SK-N-SH (cell line): ENCODE measurements at regions not wholly inside any gene's neighbourhood (a gene's known extent, or its start where the extent isn't known, plus 50 kb on each side); places are given as distances from the start of the nearest gene placed in this dataset.

ENCODE experiments used
- CTCF ChIA-PET: fragments of 300-600, 350-600 bp; formaldehyde crosslinking; extraction: SDS; loops from one replicate; lab custom pipeline; 2021; lab: Yijun Ruan, JAX
- POLR2A ChIA-PET: fragments of 350-600 bp; sonication (Branson Sonifier 250); formaldehyde crosslinking; extraction: SDS; loops from one replicate; lab custom pipeline; 2020; ENCODE audit warnings: antibody characterized with exemption, inconsistent platforms; lab: Yijun Ruan, JAX
- DNase-seq: peaks from one replicate; pipeline ENCODE4 v3.0.0; 2012
- H2AFZ ChIP-seq: fragments of 200-600 bp; sonication (generic); 2 replicates; pipeline ENCODE4 v1.8.1; 2016; ENCODE audit warnings: antibody characterized with exemption, mild to moderate bottlenecking, low read depth
- H3F3A ChIP-seq: fragments of 200-600 bp; sonication (generic); replicated peaks from 2 replicates; pipeline ENCODE3; 2016; ENCODE audit warnings: antibody characterized with exemption, mild to moderate bottlenecking; ENCODE audit not compliant: insufficient read depth
- H3K27ac ChIP-seq, 2 experiments: fragments of 200-500 bp in 1 of 2; fragments of 200-600 bp in 1 of 2; sonication (Bioruptor generic) in 1 of 2; sonication (generic), shearing (Covaris generic) in 1 of 2; 2 replicates each; pipeline versions ENCODE4 v1.5.1 to v1.6.1; 2014 to 2016; ENCODE audit warnings: low read depth in 2 of 2, inconsistent platforms in 1 of 2, low read length in 1 of 2, mild to moderate bottlenecking in 1 of 2, mixed read lengths in 1 of 2
- H3K27me3 ChIP-seq: fragments of 200-600 bp; sonication (generic), shearing (Covaris generic); 2 replicates; pipeline ENCODE4 v1.6.1; 2016; ENCODE audit warnings: mixed run types; ENCODE audit not compliant: insufficient read depth
- H3K36me3 ChIP-seq, 2 experiments: fragments of 200-500 bp in 1 of 2; fragments of 200-600 bp in 1 of 2; sonication (Bioruptor generic) in 1 of 2; sonication (generic) in 1 of 2; replicated peaks in 1 of 2; 2 replicates each; pipeline versions ENCODE3 to v1.5.1; 2014 to 2016; ENCODE audit warnings: low read length in 1 of 2, mild to moderate bottlenecking in 1 of 2; ENCODE audit not compliant: insufficient read depth in 2 of 2, control insufficient read depth in 1 of 2
- H3K4me1 ChIP-seq, 2 experiments: fragments of 200-500 bp in 1 of 2; fragments of 200-600 bp in 1 of 2; sonication (Bioruptor generic) in 1 of 2; sonication (generic), shearing (Covaris generic) in 1 of 2; 2 replicates each; pipeline versions ENCODE4 v1.5.1 to v1.6.1; 2014 to 2016; ENCODE audit warnings: low read depth in 1 of 2, low read length in 1 of 2, mixed run types in 1 of 2; ENCODE audit not compliant: insufficient read depth in 2 of 2, control insufficient read depth in 1 of 2
- H3K4me2 ChIP-seq: fragments of 200-600 bp; sonication (generic), shearing (Covaris generic); 2 replicates; pipeline ENCODE4 v1.6.1; 2017; ENCODE audit warnings: mixed run types
- H3K4me3 ChIP-seq, 2 experiments: fragments of 200-500 bp in 1 of 2; fragments of 200-600 bp in 1 of 2; sonication (Bioruptor generic) in 1 of 2; sonication (generic), shearing (Covaris generic) in 1 of 2; 2 replicates each; pipeline versions ENCODE4 v1.5.1 to v1.8.1; 2014 to 2016; ENCODE audit warnings: low read depth in 2 of 2, inconsistent platforms in 1 of 2, low read length in 1 of 2, mild to moderate bottlenecking in 1 of 2, mixed read lengths in 1 of 2, moderate library complexity in 1 of 2
- H3K79me2 ChIP-seq: fragments of 200-600 bp; sonication (generic); 2 replicates; pipeline ENCODE4 v1.8.1; 2017; ENCODE audit warnings: mild to moderate bottlenecking; ENCODE audit not compliant: insufficient read depth
- H3K9ac ChIP-seq: fragments of 200-600 bp; sonication (generic); 2 replicates; pipeline ENCODE4 v1.6.1; 2017; ENCODE audit warnings: mixed run types
- H3K9me2 ChIP-seq: fragments of 200-600 bp; sonication (generic); 2 replicates; pipeline ENCODE4 v1.6.1; 2017; ENCODE audit warnings: mixed run types
- H3K9me3 ChIP-seq: fragments of 200-600 bp; sonication (generic); 2 replicates; pipeline ENCODE4 v1.6.1; 2017; ENCODE audit warnings: mixed run types, mild to moderate bottlenecking, moderate library complexity
- H4K20me1 ChIP-seq: fragments of 200-600 bp; sonication (generic); 2 replicates; pipeline ENCODE4 v1.6.1; 2017; ENCODE audit warnings: mild to moderate bottlenecking, mixed run types; ENCODE audit not compliant: insufficient read depth
- EP300 ChIP-seq, 2 experiments: IDR thresholded peaks; 2 replicates each; pipeline versions ENCODE4 v1.4.0 to v1.6.1; 2012; ENCODE audit warnings: borderline replicate concordance in 1 of 2, low read depth in 1 of 2, low read length in 1 of 2
- EZH2phosphoT487 ChIP-seq: fragments of 200-600 bp; sonication (generic); IDR thresholded peaks from 2 replicates; pipeline ENCODE4 v1.6.1; 2017; ENCODE audit warnings: low read depth, mixed run types, mild to moderate bottlenecking, antibody characterized with exemption, moderate library complexity, borderline replicate concordance
- FOSL2 ChIP-seq: IDR thresholded peaks from 2 replicates; pipeline ENCODE4 v1.4.0; 2012; ENCODE audit warnings: low read depth, mild to moderate bottlenecking, moderate library complexity, borderline replicate concordance
- FOXJ3 ChIP-seq: sonication (generic); formaldehyde crosslinking; IDR thresholded peaks from 2 replicates; pipeline ENCODE4 v1.5.1; 2020; ENCODE audit warnings: mild to moderate bottlenecking, missing genetic modification reagents
- FOXM1 ChIP-seq: IDR thresholded peaks from 2 replicates; pipeline ENCODE4 v1.4.0; 2012; ENCODE audit warnings: low read depth, mild to moderate bottlenecking
- GABPA ChIP-seq: IDR thresholded peaks from 2 replicates; pipeline ENCODE4 v1.4.0; 2012; ENCODE audit warnings: low read depth, mild to moderate bottlenecking
- GATA2 ChIP-seq: sonication (generic); formaldehyde crosslinking; IDR thresholded peaks from 2 replicates; pipeline ENCODE4 v1.5.0; 2020; ENCODE audit warnings: mild to moderate bottlenecking, missing genetic modification reagents
- MEF2A ChIP-seq: IDR thresholded peaks from 2 replicates; pipeline ENCODE4 v1.4.0; 2012; ENCODE audit warnings: low read depth, borderline replicate concordance
- RAD21 ChIP-seq: IDR thresholded peaks from 2 replicates; pipeline ENCODE4 v1.6.1; 2012; ENCODE audit warnings: mild to moderate bottlenecking, low read length
- RCOR1 ChIP-seq: fragments of 150-350 bp; IDR thresholded peaks from 2 replicates; pipeline ENCODE4 v1.6.1; 2017; ENCODE audit warnings: antibody characterized with exemption, low read length
- REST ChIP-seq: IDR thresholded peaks from 2 replicates; pipeline ENCODE4 v1.6.1; 2012; ENCODE audit warnings: mild to moderate bottlenecking, low read depth, low read length, moderate library complexity
- RFX5 ChIP-seq: IDR thresholded peaks from 2 replicates; pipeline ENCODE4 v1.6.1; 2012; ENCODE audit warnings: mild to moderate bottlenecking, improper control_type of control experiment, low read length
- SMC3 ChIP-seq: IDR thresholded peaks from 2 replicates; pipeline ENCODE4 v1.6.1; 2012; ENCODE audit warnings: low read depth, low read length, improper control_type of control experiment
- TCF12 ChIP-seq: IDR thresholded peaks from 2 replicates; pipeline ENCODE4 v1.4.0; 2012
- TEAD4 ChIP-seq: IDR thresholded peaks from 2 replicates; pipeline ENCODE4 v1.4.0; 2012; ENCODE audit warnings: mild to moderate bottlenecking, borderline replicate concordance; ENCODE audit not compliant: insufficient read depth
- YY1 ChIP-seq: IDR thresholded peaks from 2 replicates; pipeline ENCODE4 v1.4.0; 2012; ENCODE audit warnings: low read depth, mild to moderate bottlenecking
- WGBS: methylation state at CpG from one replicate; pipeline ENCODE4 v1.1.6; 2017; ENCODE audit warnings: low lambda C conversion rate; 5-methylcytosine and 5-hydroxymethylcytosine counted together
- TF ChIP-seq, protein P1 (sequence below): fragments of 200-600 bp; sonication (generic); IDR thresholded peaks from 2 replicates; pipeline ENCODE4 v1.6.1; 2017; ENCODE audit warnings: antibody characterized with exemption, mild to moderate bottlenecking, moderate library complexity

DNA sequence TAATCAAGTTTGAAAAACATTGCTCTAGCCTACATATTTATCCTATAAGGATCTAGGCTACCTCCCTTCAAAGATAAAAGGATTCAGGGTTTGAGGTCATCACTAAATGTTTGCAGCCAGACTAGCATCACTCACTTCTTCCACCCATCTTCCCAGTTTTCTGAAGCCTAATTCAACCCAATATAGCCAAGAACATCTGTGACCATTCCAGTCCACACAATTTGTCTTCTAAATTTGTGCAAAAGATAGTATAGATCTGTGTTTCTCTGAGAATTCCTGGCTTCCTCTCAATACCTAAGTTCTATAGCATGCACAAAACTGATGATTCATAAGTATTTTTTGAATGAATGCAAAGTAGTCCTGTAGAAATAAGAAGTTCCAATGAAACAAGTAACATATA lies 103.0 kb upstream of the CDK1 start:
- H3K9ac ChIP-seq, result no peak overlapping the region
- POLR2A ChIA-PET, result no interaction called here

DNA sequence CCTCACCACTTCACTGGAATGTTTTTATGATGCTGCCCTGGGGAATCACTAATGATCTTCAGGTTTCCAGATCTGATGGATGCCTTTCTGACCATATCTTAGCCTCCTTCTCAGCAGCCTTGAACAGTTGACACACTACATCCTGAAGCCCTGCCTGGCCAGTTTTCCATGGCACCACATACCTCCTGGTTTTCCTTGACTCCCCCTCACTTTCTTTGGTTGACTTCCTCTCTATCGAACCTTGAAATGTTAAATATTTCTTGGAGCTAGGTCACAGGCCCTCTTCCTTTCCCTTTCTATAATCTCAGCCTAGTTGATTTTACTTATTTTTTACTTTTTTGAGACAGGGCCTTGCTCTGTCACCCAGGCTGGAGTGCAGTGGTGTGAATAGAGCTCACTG lies 108.8 kb upstream of the CDK1 start:
- Histone ChIP-seq H3K27me3 (no peaks in the 10 kb centered on the region), H3K9me2 (no peaks in the 10 kb centered on the region), H2AFZ (no peak overlapping the region), H3K4me3 (no peak overlapping the region), H3K27ac (no peak overlapping the region), H3K36me3 (no peaks in the 10 kb centered on the region), H3K9ac (no peak overlapping the region), H3K79me2 (no peaks in the 10 kb centered on the region), H3K9me3 (no peaks in the 10 kb centered on the region), H4K20me1 (no peaks in the 10 kb centered on the region), H3F3A (no peaks in the 10 kb centered on the region), H3K4me2 (no peak overlapping the region), H3K4me1 (0 out of 4 replicates have a peak, but pooled peaks cover 0 to 5% of the 10 kb centered on the region in 2 experiments)
- 100% methylated on average over 1 of the region's 1 CpG for WGBS
- no peak for DNase-seq
- TF ChIP-seq EP300 (IDR thresholded peaks at IDR 0.05; ENCODE audit: borderline replicate concordance in 1 of 2, low read depth in 1 of 2, low read length in 1 of 2) (no peak), YY1 (no peak), GABPA (no peak), MEF2A (no peak), RCOR1 (no peak), EZH2phosphoT487 (no peak)
- POLR2A ChIA-PET, result no interaction called here
- CTCF ChIA-PET, result interaction anchor here (0.9 to 1.0 kb wide), 2 partner anchors 225 to 228 kb away, joined by 3 read pairs; no protein-coding TSS in a partner anchor

More for the DNA sequence above, 103.0 kb upstream of the CDK1 start:
- Histone ChIP-seq H2AFZ (no peak overlapping the region), H3K79me2 (no peaks in the 10 kb centered on the region), H3K27me3 (no peaks in the 10 kb centered on the region), H3K36me3 (no peaks in the 10 kb centered on the region), H3K9me2 (no peaks in the 10 kb centered on the region), H3K4me3 (no peak overlapping the region), H3K4me2 (no peak overlapping the region), H4K20me1 (no peaks in the 10 kb centered on the region), H3K27ac (no peak overlapping the region), H3K4me1 (peaks cover 0 to 5% of the 10 kb centered on the region in 2 experiments; a peak in 1 of 4 replicates), H3F3A (peaks cover 3% of the 10 kb centered on the region), H3K9me3 (0 out of 2 replicates have a peak, but pooled peaks cover 6% of the 10 kb centered on the region)
- no peak for DNase-seq
- CTCF ChIA-PET, result no interaction called here
- TF ChIP-seq YY1 (no peak), SMC3 (no peak)

DNA sequence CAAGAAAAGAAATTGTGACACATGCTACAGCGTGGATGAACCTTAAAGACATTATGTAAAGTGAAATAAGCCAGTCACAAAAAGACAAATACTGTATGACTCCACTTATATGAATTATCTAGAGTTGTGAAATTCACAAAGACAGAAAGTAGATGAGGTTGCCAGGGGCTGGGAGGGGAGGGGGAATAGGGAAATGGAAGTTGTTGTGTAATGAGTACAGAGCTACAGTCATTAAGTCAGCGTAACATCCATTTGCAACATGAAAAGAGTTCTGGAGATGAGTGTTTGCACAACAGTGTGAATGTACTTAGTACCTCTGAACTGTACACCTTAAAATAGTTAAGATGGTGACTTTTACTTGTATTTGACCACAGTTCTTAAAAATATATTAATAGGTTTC lies 112.1 kb upstream of the CDK1 start:
- Histone ChIP-seq H4K20me1 (no peaks in the 10 kb centered on the region), H3K79me2 (no peaks in the 10 kb centered on the region), H3F3A (no peaks in the 10 kb centered on the region), H3K27me3 (no peaks in the 10 kb centered on the region), H3K9ac (no peak overlapping the region), H3K36me3 (no peaks in the 10 kb centered on the region), H3K4me1 (peaks cover 0 to 24% of the 10 kb centered on the region in 2 experiments; a peak in 2 of 4 replicates), H3K27ac (no peak overlapping the region), H3K4me2 (no peak overlapping the region), H3K9me2 (no peaks in the 10 kb centered on the region), H3K4me3 (no peak overlapping the region), H2AFZ (no peak overlapping the region), H3K9me3 (no peaks in the 10 kb centered on the region)
- POLR2A ChIA-PET, result no interaction called here
- 89% methylated on average over 2 of the region's 2 CpGs for WGBS
- CTCF ChIA-PET, result no interaction called here
- no peak for DNase-seq
- no peak for TF ChIP-seq GATA2 (CRISPR knock-in tag)
- no peak for TF ChIP-seq YY1
- no peak for TF ChIP-seq FOXM1
- TF ChIP-seq RCOR1, result no peak
- no peak for TF ChIP-seq FOSL2
- TF ChIP-seq RAD21, result no peak
- TF ChIP-seq TEAD4, result no peak
- TF ChIP-seq RFX5, result no peak
- no peak for TF ChIP-seq MEF2A
- TF ChIP-seq, protein P1, sequence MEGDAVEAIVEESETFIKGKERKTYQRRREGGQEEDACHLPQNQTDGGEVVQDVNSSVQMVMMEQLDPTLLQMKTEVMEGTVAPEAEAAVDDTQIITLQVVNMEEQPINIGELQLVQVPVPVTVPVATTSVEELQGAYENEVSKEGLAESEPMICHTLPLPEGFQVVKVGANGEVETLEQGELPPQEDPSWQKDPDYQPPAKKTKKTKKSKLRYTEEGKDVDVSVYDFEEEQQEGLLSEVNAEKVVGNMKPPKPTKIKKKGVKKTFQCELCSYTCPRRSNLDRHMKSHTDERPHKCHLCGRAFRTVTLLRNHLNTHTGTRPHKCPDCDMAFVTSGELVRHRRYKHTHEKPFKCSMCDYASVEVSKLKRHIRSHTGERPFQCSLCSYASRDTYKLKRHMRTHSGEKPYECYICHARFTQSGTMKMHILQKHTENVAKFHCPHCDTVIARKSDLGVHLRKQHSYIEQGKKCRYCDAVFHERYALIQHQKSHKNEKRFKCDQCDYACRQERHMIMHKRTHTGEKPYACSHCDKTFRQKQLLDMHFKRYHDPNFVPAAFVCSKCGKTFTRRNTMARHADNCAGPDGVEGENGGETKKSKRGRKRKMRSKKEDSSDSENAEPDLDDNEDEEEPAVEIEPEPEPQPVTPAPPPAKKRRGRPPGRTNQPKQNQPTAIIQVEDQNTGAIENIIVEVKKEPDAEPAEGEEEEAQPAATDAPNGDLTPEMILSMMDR, result no peak
- no peak for TF ChIP-seq TCF12
- no peak for TF ChIP-seq REST
- TF ChIP-seq FOXJ3, result no peak
